HFFc6 (cell line): ENCODE measurements at regions not wholly inside any gene's neighbourhood (a gene's known extent, or its start where the extent isn't known, plus 50 kb on each side); places are given as distances from the start of the nearest gene placed in this dataset.

ENCODE experiments used
- DNase-seq: peaks from one replicate; pipeline ENCODE4 v3.0.0-alpha.2; 2018
- H3K27ac Mint-ChIP-seq: 2 replicates; pipeline ENCODE4 v1.8.0; 2020; ENCODE audit warnings: mild to moderate bottlenecking, mixed read lengths
- H3K27me3 Mint-ChIP-seq: 2 replicates; pipeline ENCODE4 v1.8.0; 2021; ENCODE audit warnings: mild to moderate bottlenecking, moderate library complexity, mixed read lengths; ENCODE audit not compliant: insufficient read depth
- H3K36me3 Mint-ChIP-seq: 2 replicates; pipeline ENCODE4 v1.8.0; 2021; ENCODE audit warnings: low read depth, mixed read lengths
- H3K4me1 Mint-ChIP-seq: 2 replicates; pipeline ENCODE4 v1.8.0; 2020; ENCODE audit warnings: low read depth, mixed read lengths
- H3K4me3 Mint-ChIP-seq: 2 replicates; pipeline ENCODE4 v1.8.0; 2020; ENCODE audit warnings: mild to moderate bottlenecking, moderate library complexity, mixed read lengths
- H3K9me3 Mint-ChIP-seq: 2 replicates; pipeline ENCODE4 v1.8.0; 2020; ENCODE audit warnings: mild to moderate bottlenecking, mixed read lengths
- TF ChIP-seq, protein P1 (sequence below): fragments of 200-600 bp; sonication (generic); IDR thresholded peaks from 2 replicates; pipeline ENCODE4 v1.5.0; 2021; ENCODE audit warnings: antibody characterized with exemption, mild to moderate bottlenecking

DNA sequence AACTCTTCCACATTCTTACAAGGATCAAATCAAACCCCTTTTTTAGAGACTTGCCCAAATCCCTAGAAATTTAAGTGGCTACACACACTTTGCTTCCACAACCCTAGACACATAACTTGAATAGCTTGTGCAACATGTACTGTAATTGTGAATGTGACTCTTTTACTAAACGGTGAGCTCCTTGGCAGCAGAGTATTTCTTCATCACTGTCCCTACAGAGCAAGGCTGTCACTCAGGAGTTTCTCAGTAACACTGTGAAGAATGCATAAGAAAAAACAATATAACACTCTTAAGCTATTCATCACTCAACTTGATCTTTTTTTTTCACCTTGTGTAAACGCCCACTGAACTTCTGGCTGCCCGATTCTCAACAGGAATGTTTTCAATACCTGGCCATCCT is 53.8 kb upstream of the ADAMTS18 start:
- TF ChIP-seq, protein P1, sequence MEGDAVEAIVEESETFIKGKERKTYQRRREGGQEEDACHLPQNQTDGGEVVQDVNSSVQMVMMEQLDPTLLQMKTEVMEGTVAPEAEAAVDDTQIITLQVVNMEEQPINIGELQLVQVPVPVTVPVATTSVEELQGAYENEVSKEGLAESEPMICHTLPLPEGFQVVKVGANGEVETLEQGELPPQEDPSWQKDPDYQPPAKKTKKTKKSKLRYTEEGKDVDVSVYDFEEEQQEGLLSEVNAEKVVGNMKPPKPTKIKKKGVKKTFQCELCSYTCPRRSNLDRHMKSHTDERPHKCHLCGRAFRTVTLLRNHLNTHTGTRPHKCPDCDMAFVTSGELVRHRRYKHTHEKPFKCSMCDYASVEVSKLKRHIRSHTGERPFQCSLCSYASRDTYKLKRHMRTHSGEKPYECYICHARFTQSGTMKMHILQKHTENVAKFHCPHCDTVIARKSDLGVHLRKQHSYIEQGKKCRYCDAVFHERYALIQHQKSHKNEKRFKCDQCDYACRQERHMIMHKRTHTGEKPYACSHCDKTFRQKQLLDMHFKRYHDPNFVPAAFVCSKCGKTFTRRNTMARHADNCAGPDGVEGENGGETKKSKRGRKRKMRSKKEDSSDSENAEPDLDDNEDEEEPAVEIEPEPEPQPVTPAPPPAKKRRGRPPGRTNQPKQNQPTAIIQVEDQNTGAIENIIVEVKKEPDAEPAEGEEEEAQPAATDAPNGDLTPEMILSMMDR, result no peak
- Mint-ChIP-seq H3K4me3 (no peak overlapping the region), H3K9me3 (peaks cover 66% of the 10 kb centered on the region), H3K36me3 (no peaks in the 10 kb centered on the region), H3K27ac (no peak overlapping the region), H3K27me3 (peaks cover 1% of the 10 kb centered on the region), H3K4me1 (no peaks in the 10 kb centered on the region)
- no peak for DNase-seq

DNA sequence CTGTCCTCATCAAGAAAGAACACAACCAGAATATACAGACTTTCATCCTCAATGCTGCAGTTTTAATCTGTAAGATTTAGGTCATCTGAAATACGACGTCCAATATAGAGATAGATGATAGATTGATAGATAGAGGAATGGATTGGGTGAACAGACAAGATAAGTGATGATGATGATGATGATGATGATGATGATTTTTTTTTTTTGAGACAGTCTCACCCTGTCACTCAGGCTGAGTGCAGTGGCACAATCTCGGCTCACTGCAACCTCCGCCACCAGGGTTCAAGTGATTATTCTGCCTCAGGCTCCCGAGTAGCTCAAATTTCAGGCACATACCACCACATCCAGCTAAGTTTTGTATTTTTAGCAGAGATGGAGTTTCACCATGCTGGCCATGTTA is 56.3 kb upstream of the ADAMTS18 start:
- H3K4me3 Mint-ChIP-seq, result no peak overlapping the region
- H3K4me1 Mint-ChIP-seq, result no peaks in the 10 kb centered on the region
- H3K27me3 Mint-ChIP-seq, result no peaks in the 10 kb centered on the region; the same call in none of the 2 replicates
- TF ChIP-seq, protein P1, result no peak
- H3K9me3 Mint-ChIP-seq, result peaks cover 61% of the 10 kb centered on the region
- no peak overlapping the region for H3K27ac Mint-ChIP-seq
- no peaks in the 10 kb centered on the region for H3K36me3 Mint-ChIP-seq
- no peak for DNase-seq

DNA sequence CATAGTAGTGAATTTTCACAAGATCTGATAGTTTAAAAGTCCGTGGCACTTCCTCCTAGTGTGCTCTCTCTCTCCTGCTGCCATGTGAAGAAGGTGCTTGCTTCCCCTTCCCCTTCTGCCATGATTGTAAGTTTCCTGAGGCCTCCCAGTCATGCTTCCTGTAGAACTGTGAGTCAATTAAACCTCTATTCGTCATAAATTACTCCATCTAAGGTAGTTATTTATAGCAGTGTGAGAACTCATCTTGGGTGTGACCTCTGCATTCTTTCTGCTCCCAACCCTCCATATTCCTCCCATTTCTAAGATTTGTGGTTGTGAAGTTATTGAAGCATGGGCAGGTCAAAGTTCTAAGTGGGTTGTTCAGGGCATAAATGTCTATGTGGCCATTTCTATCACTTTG is 62.1 kb upstream of the ADAMTS18 start:
- no peaks in the 10 kb centered on the region for H3K36me3 Mint-ChIP-seq
- TF ChIP-seq, protein P1, result no peak
- H3K9me3 Mint-ChIP-seq, result peaks cover 52% of the 10 kb centered on the region
- no peak overlapping the region for H3K4me3 Mint-ChIP-seq
- H3K27me3 Mint-ChIP-seq, result no peaks in the 10 kb centered on the region; the same call in 1 of the 2 replicates
- no peak for DNase-seq
- no peaks in the 10 kb centered on the region for H3K4me1 Mint-ChIP-seq
- no peak overlapping the region for H3K27ac Mint-ChIP-seq

DNA sequence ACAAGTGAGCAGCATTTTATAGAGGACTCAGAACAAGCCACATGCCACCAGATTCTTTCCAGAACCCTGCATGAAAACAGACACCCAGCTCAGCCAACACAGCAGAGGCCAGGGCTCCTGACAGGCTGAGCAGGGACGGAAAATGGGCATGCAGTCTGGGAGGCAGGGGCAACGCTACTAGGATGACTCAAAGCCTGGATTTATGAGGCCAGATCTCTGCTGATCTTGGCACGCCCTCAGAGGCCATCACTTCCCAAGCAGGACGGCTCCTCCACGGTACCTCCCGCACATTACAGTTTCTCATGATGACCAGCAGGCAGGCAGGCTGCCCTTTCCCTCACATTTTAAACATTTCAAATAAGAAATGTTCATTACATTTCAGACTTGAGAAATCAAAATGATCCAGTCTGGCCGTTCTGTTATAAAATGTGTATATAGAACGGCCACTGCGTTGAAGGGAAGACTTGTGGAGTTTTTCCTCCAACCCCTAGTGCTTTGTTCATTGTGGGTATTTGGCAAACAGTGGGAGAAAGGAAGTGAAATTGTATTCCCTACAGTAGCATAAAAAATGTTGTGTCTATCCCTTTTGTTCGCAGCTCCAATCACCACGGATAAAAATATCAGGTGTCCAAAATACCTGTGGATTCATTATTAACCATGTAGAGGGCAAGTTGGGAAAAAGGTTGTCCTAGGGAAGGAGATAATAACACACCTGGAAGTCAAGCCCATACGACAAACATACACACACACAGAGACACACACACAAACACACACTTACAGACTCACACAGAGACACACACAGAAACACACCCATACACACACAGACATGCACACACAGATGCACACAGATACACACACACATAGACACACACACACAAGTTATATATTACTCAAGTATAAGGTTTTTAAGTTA is 64.8 kb upstream of the ADAMTS18 start:
- Mint-ChIP-seq H3K27ac (no peak overlapping the region), H3K4me3 (no peak overlapping the region), H3K36me3 (no peaks in the 10 kb centered on the region), H3K4me1 (no peaks in the 10 kb centered on the region), H3K27me3 (no peaks in the 10 kb centered on the region), H3K9me3 (peaks cover 51% of the 10 kb centered on the region)
- TF ChIP-seq, protein P1, result no peak
- DNase-seq, result no peak

DNA sequence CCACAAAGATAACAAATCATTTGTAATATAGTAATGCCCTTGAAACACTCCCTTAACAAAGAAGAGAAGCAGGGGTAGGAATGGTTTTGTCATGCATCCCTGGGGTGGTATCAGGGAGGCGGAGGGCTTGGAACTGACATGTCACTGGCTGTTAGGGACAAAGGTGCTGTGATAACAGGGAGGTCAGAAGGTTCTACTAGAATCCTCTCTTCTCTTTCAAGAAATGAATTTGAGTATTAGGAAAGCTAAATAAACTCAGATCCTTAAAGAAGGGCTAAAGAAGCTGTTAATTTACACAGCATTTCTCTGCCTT is 65.4 kb upstream of the ADAMTS18 start:
- no peaks in the 10 kb centered on the region for H3K4me1 Mint-ChIP-seq
- no peaks in the 10 kb centered on the region for H3K36me3 Mint-ChIP-seq
- no peak overlapping the region for H3K27ac Mint-ChIP-seq
- TF ChIP-seq, protein P1, result no peak
- peaks cover 47% of the 10 kb centered on the region for H3K9me3 Mint-ChIP-seq
- no peak overlapping the region for H3K4me3 Mint-ChIP-seq
- H3K27me3 Mint-ChIP-seq, result no peaks in the 10 kb centered on the region
- no peak for DNase-seq
